ENCODE measurements at regions not wholly inside any gene's neighbourhood (a gene's known extent, or its start where the extent isn't known, plus 50 kb on each side); places are given as distances from the start of the nearest gene placed in this dataset.

GRCh38 chr9:93865716-93866115 is 89.4 kb downstream of the BARX1 start:
- TF ChIP-seq CTCF (IDR thresholded peaks at IDR 0.05) (no peak), POLR2A (IDR thresholded peaks at IDR 0.05) (no peak)
